GM18505 (cell line): ENCODE measurements at regions not wholly inside any gene's neighbourhood (a gene's known extent, or its start where the extent isn't known, plus 50 kb on each side); places are given as distances from the start of the nearest gene placed in this dataset.

Source experiments
- ATAC-seq: cut with Tn5 transposase; IDR thresholded peaks from one replicate; pipeline ENCODE4 v1.9.1; 2021; ENCODE audit not compliant: unreplicated experiment
- POLR2A ChIP-seq: IDR thresholded peaks from 4 replicates; pipeline ENCODE4 v1.6.1; 2011; ENCODE audit warnings: borderline replicate concordance; ENCODE audit not compliant: insufficient read depth, insufficient read length; ENCODE audit errors: extremely low read depth

- peak; percentile 74 for ATAC-seq
- no peak for TF ChIP-seq POLR2A
These were observed 354.0 kb upstream of the DUSP10 start for GRCh38 chr1:222095606-222096475.

- ATAC-seq: no peak
- TF ChIP-seq POLR2A: no peak
These were observed 351.6 kb upstream of the DUSP10 start for GRCh38 chr1:222093518-222093917.

- TF ChIP-seq POLR2A: no peak
- no peak for ATAC-seq
These were observed 348.2 kb upstream of the DUSP10 start for GRCh38 chr1:222090103-222090502.

GRCh38 chr1:222087221-222087920 is 345.5 kb upstream of the DUSP10 start:
- ATAC-seq: no peak
- no peak for TF ChIP-seq POLR2A

- no peak for ATAC-seq
These were observed 343.1 kb upstream of the DUSP10 start for GRCh38 chr1:222084996-222085395.

GRCh38 chr1:222084048-222084447 is 342.2 kb upstream of the DUSP10 start:
- TF ChIP-seq POLR2A: no peak
- no peak for ATAC-seq

More at GRCh38 chr1:222084996-222085395, 343.1 kb upstream of the DUSP10 start:
- no peak for TF ChIP-seq POLR2A

GRCh38 chr1:222081859-222082258 is 340.0 kb upstream of the DUSP10 start:
- no peak for ATAC-seq
- TF ChIP-seq POLR2A: no peak

- no peak for ATAC-seq
- no peak for TF ChIP-seq POLR2A
These were observed 337.7 kb upstream of the DUSP10 start for GRCh38 chr1:222079566-222079965.

- ATAC-seq: no peak
- TF ChIP-seq POLR2A: no peak
These were observed 335.3 kb upstream of the DUSP10 start for GRCh38 chr1:222077206-222077605.

GRCh38 chr1:222074317-222074716 is 332.4 kb upstream of the DUSP10 start:
- no peak for ATAC-seq
- no peak for TF ChIP-seq POLR2A

- TF ChIP-seq POLR2A: no peak
- no peak for ATAC-seq
These were observed 331.6 kb upstream of the DUSP10 start for GRCh38 chr1:222073307-222073995.

GRCh38 chr1:222071387-222071786 is 329.5 kb upstream of the DUSP10 start:
- no peak for TF ChIP-seq POLR2A

GRCh38 chr1:222068937-222069336 is 327.0 kb upstream of the DUSP10 start:
- no peak for TF ChIP-seq POLR2A
- ATAC-seq: no peak

More at GRCh38 chr1:222071387-222071786, 329.5 kb upstream of the DUSP10 start:
- ATAC-seq: no peak
